Stomach (tissue), 8 donors: ENCODE measurements at regions not wholly inside any gene's neighbourhood (a gene's known extent, or its start where the extent isn't known, plus 50 kb on each side); places are given as distances from the start of the nearest gene placed in this dataset.

Experiments
- DNase-seq, 2 donors: peaks; one replicate each; pipeline versions ENCODE4 v3.0.0 to v3.0.0-alpha.2; 2013 to 2019
- H3K27ac ChIP-seq, 5 donors: fragments of 200-600 bp in 4 of 5; sonication (generic) in 4 of 5; one replicate each; pipeline ENCODE4 v1.5.1; 2013 to 2019; ENCODE audit warnings: mild to moderate bottlenecking in 1 of 5, moderate library complexity in 1 of 5
- H3K27me3 ChIP-seq, 3 donors: fragments of 200-600 bp; sonication (generic); one replicate each; pipeline ENCODE4 v1.5.1; 2017 to 2019; ENCODE audit warnings: mixed run types in 1 of 3
- H3K36me3 ChIP-seq, 4 donors: fragments of 200-600 bp; sonication (generic); 1 replicate in 3 of 4; 2 replicates in 1 of 4; pipeline ENCODE4 v1.5.1; 2016 to 2019
- H3K4me1 ChIP-seq, 4 donors: fragments of 200-600 bp; sonication (generic); one replicate each; pipeline ENCODE4 v1.5.1; 2016 to 2019
- H3K4me3 ChIP-seq, 4 donors: fragments of 200-600 bp; sonication (generic) in 3 of 4; one replicate each; pipeline ENCODE4 v1.5.1; 2016 to 2019; ENCODE audit warnings: mild to moderate bottlenecking in 1 of 4
- H3K9me3 ChIP-seq, 4 donors: fragments of 200-600 bp; sonication (generic); one replicate each; pipeline ENCODE4 v1.5.1; 2016 to 2019
- EP300 ChIP-seq: sonication (generic); formaldehyde crosslinking; IDR thresholded peaks from one replicate; pipeline ENCODE4 v1.6.1; 2017; ENCODE audit warnings: antibody characterized with exemption
- POLR2A ChIP-seq, 4 donors: fragments of 450-650 bp; IDR thresholded peaks; one replicate each; pipeline ENCODE4 v1.6.1; 2016; ENCODE audit warnings: antibody characterized with exemption in 4 of 4, control low read depth in 2 of 4, mild to moderate bottlenecking in 1 of 4, moderate library complexity in 1 of 4
- POLR2AphosphoS5 ChIP-seq, 3 donors: sonication (generic); formaldehyde crosslinking; IDR thresholded peaks; one replicate each; pipeline ENCODE4 v1.6.1; 2016; ENCODE audit warnings: antibody characterized with exemption in 3 of 3
- WGBS, 5 donors: extraction: QIAGEN DNeasy Blood & Tissue Kit in 3 of 5; methylation state at CpG; one replicate each; pipeline versions ENCODE4 v1.1.5 to v1.1.7; 2013 to 2018; 5-methylcytosine and 5-hydroxymethylcytosine counted together
- intact Hi-C: fragments of 100-400 bp; cut with DNase I; formaldehyde crosslinking; loops from one replicate; pipeline ENCODE4 v1.15.1; 2023; ENCODE audit warnings: low total_unique reads
- TF ChIP-seq, protein P1 (sequence below), 7 experiments: fragments of 450-650 bp in 4 of 7; fragments of 200-600 bp in 3 of 7; sonication (generic) in 3 of 7; IDR thresholded peaks; one replicate each; pipeline ENCODE4 v1.5.1; 2016 to 2019; ENCODE audit warnings: antibody characterized with exemption in 7 of 7, control low read depth in 2 of 7, mild to moderate bottlenecking in 1 of 7
- donor health status: healthy with polysubstance abuse.
- donor health status: Bipolar disorder and iron deficiency.
- donor health status: healthy.

DNA sequence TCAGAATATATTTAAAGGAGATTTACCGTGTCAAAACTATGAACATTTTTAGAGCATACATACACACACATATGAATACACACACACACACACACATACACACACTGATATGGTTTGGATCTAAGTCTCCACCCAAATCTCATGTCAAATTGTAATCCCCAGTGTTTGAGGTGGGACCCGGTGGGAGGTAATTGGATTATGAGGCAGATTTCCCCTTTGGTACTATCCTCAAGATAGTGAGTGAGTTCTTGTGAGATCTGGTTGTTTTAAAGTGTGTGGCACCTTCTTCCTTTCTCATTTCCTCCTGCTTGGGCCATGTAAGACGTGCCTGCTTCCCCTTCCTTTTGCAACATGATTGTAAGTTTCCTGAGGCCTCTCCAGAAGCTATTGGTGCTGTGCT is 515.0 kb upstream of the ZMIZ1 start:
- H3K4me1 ChIP-seq: peaks cover 5 to 27% (median 13%) of the 10 kb centered on the region in 4 donors
- H3K36me3 ChIP-seq: no peaks in the 10 kb centered on the region
- no peak overlapping the region for H3K4me3 ChIP-seq
- 79 to 93% (median 81%) methylated on average over 3 of the region's 3 CpGs for WGBS, 5 donors
- H3K27me3 ChIP-seq: no peaks in the 10 kb centered on the region
- no peaks in the 10 kb centered on the region for H3K9me3 ChIP-seq
- intact Hi-C loops: no loop called here
- TF ChIP-seq, protein P1, sequence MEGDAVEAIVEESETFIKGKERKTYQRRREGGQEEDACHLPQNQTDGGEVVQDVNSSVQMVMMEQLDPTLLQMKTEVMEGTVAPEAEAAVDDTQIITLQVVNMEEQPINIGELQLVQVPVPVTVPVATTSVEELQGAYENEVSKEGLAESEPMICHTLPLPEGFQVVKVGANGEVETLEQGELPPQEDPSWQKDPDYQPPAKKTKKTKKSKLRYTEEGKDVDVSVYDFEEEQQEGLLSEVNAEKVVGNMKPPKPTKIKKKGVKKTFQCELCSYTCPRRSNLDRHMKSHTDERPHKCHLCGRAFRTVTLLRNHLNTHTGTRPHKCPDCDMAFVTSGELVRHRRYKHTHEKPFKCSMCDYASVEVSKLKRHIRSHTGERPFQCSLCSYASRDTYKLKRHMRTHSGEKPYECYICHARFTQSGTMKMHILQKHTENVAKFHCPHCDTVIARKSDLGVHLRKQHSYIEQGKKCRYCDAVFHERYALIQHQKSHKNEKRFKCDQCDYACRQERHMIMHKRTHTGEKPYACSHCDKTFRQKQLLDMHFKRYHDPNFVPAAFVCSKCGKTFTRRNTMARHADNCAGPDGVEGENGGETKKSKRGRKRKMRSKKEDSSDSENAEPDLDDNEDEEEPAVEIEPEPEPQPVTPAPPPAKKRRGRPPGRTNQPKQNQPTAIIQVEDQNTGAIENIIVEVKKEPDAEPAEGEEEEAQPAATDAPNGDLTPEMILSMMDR (IDR thresholded peaks at IDR 0.05): no peak
- TF ChIP-seq EP300 (no peak), POLR2AphosphoS5 (IDR thresholded peaks at IDR 0.05) (no peak), POLR2A (IDR thresholded peaks at IDR 0.05) (no peak)
- H3K27ac ChIP-seq: no peak overlapping the region
- no peak for DNase-seq

DNA sequence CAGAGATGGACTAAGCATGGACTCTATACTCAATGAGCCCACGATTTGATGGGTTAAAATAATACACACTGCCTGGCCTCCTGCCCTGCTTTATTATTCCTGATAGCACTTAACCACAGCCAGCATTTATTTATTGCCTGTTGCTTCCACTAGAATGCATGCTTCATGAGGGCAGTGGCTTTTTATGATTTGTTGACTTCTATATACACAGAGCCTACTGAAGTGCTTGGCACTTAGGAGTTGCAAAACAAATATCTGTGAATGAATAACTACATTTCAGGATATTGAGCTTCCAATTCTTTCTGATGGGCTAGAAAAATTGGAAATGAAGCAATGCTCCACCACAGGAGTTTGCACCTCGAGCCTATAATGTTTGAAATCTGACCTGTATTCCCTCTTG is 513.6 kb upstream of the ZMIZ1 start:
- Histone ChIP-seq H3K36me3 (no peaks in the 10 kb centered on the region), H3K27ac (no peak overlapping the region), H3K4me1 (peaks cover 5 to 35% (median 16%) of the 10 kb centered on the region in 4 donors), H3K9me3 (no peaks in the 10 kb centered on the region), H3K27me3 (no peaks in the 10 kb centered on the region), H3K4me3 (no peak overlapping the region)
- TF ChIP-seq POLR2AphosphoS5 (IDR thresholded peaks at IDR 0.05) (no peak), POLR2A (IDR thresholded peaks at IDR 0.05) (no peak), EP300 (no peak)
- DNase-seq: no peak
- intact Hi-C loops: no loop called here
- WGBS, 5 donors: 62 to 73% (median 70%) methylated on average over 2 of the region's 2 CpGs

DNA sequence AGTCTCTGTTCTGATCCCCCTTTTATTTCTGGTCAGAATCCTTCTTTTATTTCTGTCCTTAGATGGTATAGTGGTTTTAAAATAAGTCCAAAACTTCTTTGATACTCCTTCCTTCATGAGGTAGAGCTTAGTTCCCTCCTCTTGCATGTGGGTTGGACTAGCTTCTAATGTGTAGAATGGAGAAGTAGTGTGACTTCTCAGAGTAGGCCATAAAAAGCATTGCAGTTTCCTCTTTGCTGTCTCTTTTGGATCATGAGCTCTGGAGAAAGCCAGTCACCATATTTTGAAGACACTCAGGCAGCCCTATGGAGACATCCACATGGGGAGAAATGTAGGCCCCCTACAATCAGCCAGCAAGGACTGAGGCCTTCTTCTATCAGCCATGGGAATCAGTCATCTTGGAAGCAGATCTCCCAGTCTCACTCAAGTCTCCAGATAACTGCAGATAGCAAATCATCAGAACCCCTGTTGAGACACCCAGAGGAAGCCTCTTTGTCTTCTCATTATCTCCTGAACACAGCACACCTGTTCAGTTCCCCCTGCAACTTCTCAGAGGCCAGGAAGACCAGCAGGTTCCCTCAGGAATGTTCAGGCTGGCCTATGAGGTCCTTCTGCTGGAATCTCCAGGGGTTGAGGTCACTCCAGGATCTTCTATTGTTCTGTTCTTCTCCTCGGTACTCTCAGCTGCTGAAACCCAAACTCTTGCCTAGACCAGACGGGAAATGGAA is 511.9 kb upstream of the ZMIZ1 start:
- WGBS, 5 donors: 85 to 100% (median 92%) methylated on average over 2 of the region's 2 CpGs
- Histone ChIP-seq H3K27ac (no peak overlapping the region), H3K4me1 (peaks cover 5 to 36% (median 14%) of the 10 kb centered on the region in 4 donors), H3K36me3 (no peaks in the 10 kb centered on the region), H3K27me3 (no peaks in the 10 kb centered on the region), H3K4me3 (no peak overlapping the region), H3K9me3 (no peaks in the 10 kb centered on the region)
- TF ChIP-seq POLR2AphosphoS5 (IDR thresholded peaks at IDR 0.05) (no peak), EP300 (no peak), POLR2A (IDR thresholded peaks at IDR 0.05) (no peak)
- TF ChIP-seq, protein P1 (IDR thresholded peaks at IDR 0.05): no peak
- no peak for DNase-seq
- intact Hi-C loops: no loop called here

DNA sequence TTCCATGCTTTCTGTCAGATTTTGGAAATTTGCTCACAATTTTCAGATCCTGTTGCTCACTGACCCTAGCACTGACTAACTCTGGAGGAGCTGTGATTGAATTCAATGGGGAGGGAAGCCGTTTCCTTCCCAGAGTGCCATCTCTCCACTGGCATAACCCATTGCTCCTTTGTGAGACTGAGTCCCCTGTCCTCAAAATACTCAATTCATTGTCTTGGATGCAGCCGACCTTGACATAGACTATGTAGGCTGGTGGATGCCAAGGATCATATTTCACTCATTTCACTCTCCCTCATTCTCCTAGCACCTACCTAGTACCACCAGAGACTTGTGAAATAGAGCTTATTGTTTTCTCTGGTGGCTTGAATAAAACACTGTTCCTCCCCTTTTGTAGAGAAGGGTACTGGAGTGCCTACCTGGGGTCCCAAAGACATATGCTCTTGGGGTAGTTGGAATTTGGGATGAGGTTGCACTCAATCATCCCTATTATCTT is 511.3 kb upstream of the ZMIZ1 start:
- 76 to 88% (median 85%) methylated on average over 2 of the region's 2 CpGs for WGBS, 5 donors
- H3K9me3 ChIP-seq: no peaks in the 10 kb centered on the region
- H3K4me1 ChIP-seq: peaks cover 2 to 30% (median 10%) of the 10 kb centered on the region in 4 donors
- H3K27me3 ChIP-seq: no peaks in the 10 kb centered on the region
- no peak overlapping the region for H3K27ac ChIP-seq
- DNase-seq: no peak
- TF ChIP-seq EP300: no peak
- no peak for TF ChIP-seq POLR2AphosphoS5 (IDR thresholded peaks at IDR 0.05)
- no peak for TF ChIP-seq POLR2A (IDR thresholded peaks at IDR 0.05)
- TF ChIP-seq, protein P1 (IDR thresholded peaks at IDR 0.05): no peak
- H3K4me3 ChIP-seq: no peak overlapping the region
- intact Hi-C loops: no loop called here
- no peaks in the 10 kb centered on the region for H3K36me3 ChIP-seq
